H9 (cell line): ENCODE measurements at regions not wholly inside any gene's neighbourhood (a gene's known extent, or its start where the extent isn't known, plus 50 kb on each side); places are given as distances from the start of the nearest gene placed in this dataset.

Experiments
- DNase-seq: peaks from one replicate; pipeline ENCODE4 v3.0.0-alpha.2; 2017
- H2AFZ ChIP-seq: one replicate; pipeline ENCODE4 v1.6.1; 2013; ENCODE audit warnings: mild to moderate bottlenecking, low read length, control low read depth, moderate library complexity
- H2AK5ac ChIP-seq: 2 replicates; pipeline ENCODE4 v1.6.1; 2013; ENCODE audit warnings: low read length, control low read depth, mixed read lengths; ENCODE audit not compliant: insufficient read length
- H2BK120ac ChIP-seq: one replicate; pipeline ENCODE4 v1.6.1; 2013; ENCODE audit warnings: low read depth, mild to moderate bottlenecking, low read length, control low read depth, inconsistent platforms; ENCODE audit not compliant: poor library complexity, severe bottlenecking
- H2BK12ac ChIP-seq: 2 replicates; pipeline ENCODE4 v1.6.1; 2013; ENCODE audit warnings: low read length, control low read depth, mixed read lengths, low read depth; ENCODE audit not compliant: insufficient read length
- H2BK15ac ChIP-seq: 2 replicates; pipeline ENCODE4 v1.6.1; 2013; ENCODE audit warnings: low read depth, low read length, control low read depth
- H2BK20ac ChIP-seq: one replicate; pipeline ENCODE4 v1.6.1; 2013; ENCODE audit warnings: low read depth, mild to moderate bottlenecking, low read length, control low read depth, inconsistent platforms; ENCODE audit not compliant: poor library complexity, severe bottlenecking
- H2BK5ac ChIP-seq: 2 replicates; pipeline ENCODE4 v1.6.1; 2013; ENCODE audit warnings: low read length, control low read depth, mixed read lengths; ENCODE audit not compliant: insufficient read length
- H3K14ac ChIP-seq: 2 replicates; pipeline ENCODE4 v1.6.1; 2013; ENCODE audit warnings: low read length, control low read depth; ENCODE audit not compliant: insufficient read depth
- H3K18ac ChIP-seq: 2 replicates; pipeline ENCODE4 v1.6.1; 2013; ENCODE audit warnings: low read depth, mild to moderate bottlenecking, mixed read lengths, low read length, control low read depth; ENCODE audit not compliant: insufficient read length
- H3K23ac ChIP-seq: 2 replicates; pipeline ENCODE4 v1.6.1; 2013; ENCODE audit warnings: low read length, control low read depth, mixed read lengths, low read depth; ENCODE audit not compliant: insufficient read length
- H3K23me2 ChIP-seq: 2 replicates; pipeline ENCODE4 v1.6.1; 2013; ENCODE audit warnings: low read depth, mild to moderate bottlenecking, mixed read lengths, low read length, control low read depth; ENCODE audit not compliant: insufficient read length, poor library complexity, severe bottlenecking
- H3K27ac ChIP-seq: 2 replicates; pipeline ENCODE4 v1.5.1; 2013; ENCODE audit warnings: low read length, control low read depth, mixed read lengths, low read depth; ENCODE audit not compliant: insufficient read length
- H3K27me3 ChIP-seq: 2 replicates; pipeline ENCODE4 v1.6.1; 2013; ENCODE audit warnings: low read length, control low read depth, inconsistent platforms; ENCODE audit not compliant: insufficient read depth
- H3K4ac ChIP-seq: 2 replicates; pipeline ENCODE4 v1.6.1; 2013; ENCODE audit warnings: low read depth, mild to moderate bottlenecking, control low read depth, inconsistent platforms, low read length, moderate library complexity
- H3K4me1 ChIP-seq: 2 replicates; pipeline ENCODE4 v1.6.1; 2013; ENCODE audit warnings: low read length, control low read depth, inconsistent platforms; ENCODE audit not compliant: insufficient read depth
- H3K4me2 ChIP-seq: 2 replicates; pipeline ENCODE4 v1.6.1; 2013; ENCODE audit warnings: low read length, control low read depth, mixed read lengths; ENCODE audit not compliant: insufficient read length, insufficient read depth
- H3K56ac ChIP-seq: 2 replicates; pipeline ENCODE4 v1.6.1; 2013; ENCODE audit warnings: low read depth, mild to moderate bottlenecking, mixed read lengths, low read length, control low read depth; ENCODE audit not compliant: insufficient read length
- H3K79me1 ChIP-seq: 2 replicates; pipeline ENCODE4 v1.6.1; 2013; ENCODE audit warnings: low read depth, mild to moderate bottlenecking, moderate library complexity, low read length, control low read depth, inconsistent platforms; ENCODE audit not compliant: insufficient read depth, poor library complexity, severe bottlenecking
- H3K79me2 ChIP-seq: 2 replicates; pipeline ENCODE4 v1.6.1; 2013; ENCODE audit warnings: low read length, control low read depth, inconsistent platforms; ENCODE audit not compliant: insufficient read depth
- H3K9ac ChIP-seq: 2 replicates; pipeline ENCODE4 v1.6.1; 2013; ENCODE audit warnings: low read length, control low read depth, mixed read lengths; ENCODE audit not compliant: insufficient read length; ENCODE audit errors: extremely low read depth
- H3K9me3 ChIP-seq: one replicate; pipeline ENCODE4 v1.6.1; 2013; ENCODE audit warnings: low read depth, low read length, inconsistent platforms; ENCODE audit not compliant: control insufficient read depth
- H3T11ph ChIP-seq: one replicate; pipeline ENCODE4 v1.6.1; 2013; ENCODE audit warnings: mild to moderate bottlenecking, low read length, control low read depth, inconsistent platforms
- H4K20me1 ChIP-seq: one replicate; pipeline ENCODE4 v1.6.1; 2013; ENCODE audit not compliant: control insufficient read depth, insufficient read length, insufficient read depth
- H4K5ac ChIP-seq: 2 replicates; pipeline ENCODE4 v1.6.1; 2013; ENCODE audit warnings: low read depth, mild to moderate bottlenecking, mixed read lengths, low read length, control low read depth; ENCODE audit not compliant: insufficient read length
- H4K8ac ChIP-seq: replicated peaks from 2 replicates; pipeline ENCODE4 v1.6.1; 2013; ENCODE audit warnings: low read length, control low read depth, mixed read lengths, low read depth; ENCODE audit not compliant: insufficient read length
- H4K91ac ChIP-seq: 2 replicates; pipeline ENCODE4 v1.6.1; 2013; ENCODE audit warnings: low read depth, mild to moderate bottlenecking, moderate library complexity, mixed read lengths, low read length, control low read depth; ENCODE audit not compliant: insufficient read length
- H3K27ac Mint-ChIP-seq, 3 experiments: 2 replicates in 2 of 3; 3 replicates in 1 of 3; pipeline ENCODE4 v1.8.0; 2020 to 2021; ENCODE audit warnings: mixed read lengths in 3 of 3, mild to moderate bottlenecking in 1 of 3, moderate library complexity in 1 of 3
- H3K27me3 Mint-ChIP-seq: 2 replicates; pipeline ENCODE4 v1.8.0; 2021; ENCODE audit warnings: low read depth, mild to moderate bottlenecking, moderate library complexity, mixed read lengths
- H3K36me3 Mint-ChIP-seq, 3 experiments: 2 replicates in 2 of 3; 3 replicates in 1 of 3; pipeline ENCODE4 v1.8.0; 2020 to 2021; ENCODE audit warnings: low read depth in 3 of 3, mixed read lengths in 3 of 3; ENCODE audit not compliant: insufficient read depth in 1 of 3
- H3K4me1 Mint-ChIP-seq, 2 experiments: 2 replicates each; pipeline ENCODE4 v1.8.0; 2020; ENCODE audit warnings: mixed read lengths in 2 of 2
- H3K4me3 Mint-ChIP-seq, 2 experiments: 2 replicates in 1 of 2; 3 replicates in 1 of 2; pipeline ENCODE4 v1.8.0; 2020 to 2021; ENCODE audit warnings: mild to moderate bottlenecking in 2 of 2, mixed read lengths in 2 of 2, moderate library complexity in 1 of 2
- H3K9me3 Mint-ChIP-seq, 2 experiments: 2 replicates in 1 of 2; 3 replicates in 1 of 2; pipeline ENCODE4 v1.8.0; 2020; ENCODE audit warnings: mild to moderate bottlenecking in 2 of 2, mixed read lengths in 2 of 2, moderate library complexity in 1 of 2
- WGBS: extraction: QIAGEN DNeasy Blood & Tissue Kit; methylation state at CpG from one replicate; pipeline ENCODE4 v1.1.7; 2013; ENCODE audit warnings: missing lambda C conversion rate, low lambda C conversion rate, mixed read lengths; ENCODE audit not compliant: insufficient read length; ENCODE audit errors: extremely low coverage; 5-methylcytosine and 5-hydroxymethylcytosine counted together
- TF ChIP-seq, protein P1 (sequence below): fragments of 200-600 bp; sonication (generic); conservative IDR thresholded peaks from 3 replicates; pipeline ENCODE4 v1.8.0; 2021; ENCODE audit warnings: antibody characterized with exemption, mild to moderate bottlenecking

DNA sequence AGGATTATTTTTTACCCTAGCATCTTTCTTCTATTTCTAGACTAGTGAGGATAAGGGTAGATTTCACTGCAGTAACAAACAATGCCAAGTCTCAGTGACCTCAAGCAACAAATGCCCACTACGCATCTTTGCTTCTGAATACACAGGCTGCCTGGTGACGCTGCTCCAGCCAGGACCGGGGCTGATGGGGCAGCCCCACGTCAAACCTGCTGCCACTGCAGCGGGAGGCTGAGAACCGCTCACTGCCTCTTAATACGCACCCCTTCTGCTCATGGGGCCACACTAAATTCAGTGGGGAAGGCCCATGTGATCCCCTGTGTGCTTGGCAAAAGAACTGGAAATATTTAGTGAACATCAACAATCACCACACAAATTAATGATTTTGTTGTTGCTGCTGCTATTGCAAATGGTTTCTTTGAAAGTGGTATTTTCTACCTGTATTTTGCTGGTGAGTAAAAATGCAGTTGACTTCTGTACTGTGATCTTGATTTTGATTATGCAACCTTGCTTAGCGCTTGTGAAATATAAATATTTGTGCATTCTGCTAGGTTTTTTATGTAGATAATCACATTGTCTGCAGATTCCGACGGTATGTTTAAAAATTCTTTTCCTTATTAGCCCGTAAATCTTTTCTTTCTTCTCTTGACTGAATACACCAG is 139.5 kb upstream of the SPACA7 start:
- H3K4me1 ChIP-seq = no peaks in the 10 kb centered on the region
- H2BK15ac ChIP-seq = no peak overlapping the region
- no peak overlapping the region for H3K56ac ChIP-seq
- peaks cover 15 to 24% of the 10 kb centered on the region in 2 experiments for H3K9me3 Mint-ChIP-seq
- peaks cover 55% of the 10 kb centered on the region for H3K27me3 Mint-ChIP-seq
- H3K18ac ChIP-seq = no peak overlapping the region
- no peak overlapping the region for H3K4me2 ChIP-seq
- H3K9me3 ChIP-seq = no peaks in the 10 kb centered on the region
- TF ChIP-seq, protein P1, sequence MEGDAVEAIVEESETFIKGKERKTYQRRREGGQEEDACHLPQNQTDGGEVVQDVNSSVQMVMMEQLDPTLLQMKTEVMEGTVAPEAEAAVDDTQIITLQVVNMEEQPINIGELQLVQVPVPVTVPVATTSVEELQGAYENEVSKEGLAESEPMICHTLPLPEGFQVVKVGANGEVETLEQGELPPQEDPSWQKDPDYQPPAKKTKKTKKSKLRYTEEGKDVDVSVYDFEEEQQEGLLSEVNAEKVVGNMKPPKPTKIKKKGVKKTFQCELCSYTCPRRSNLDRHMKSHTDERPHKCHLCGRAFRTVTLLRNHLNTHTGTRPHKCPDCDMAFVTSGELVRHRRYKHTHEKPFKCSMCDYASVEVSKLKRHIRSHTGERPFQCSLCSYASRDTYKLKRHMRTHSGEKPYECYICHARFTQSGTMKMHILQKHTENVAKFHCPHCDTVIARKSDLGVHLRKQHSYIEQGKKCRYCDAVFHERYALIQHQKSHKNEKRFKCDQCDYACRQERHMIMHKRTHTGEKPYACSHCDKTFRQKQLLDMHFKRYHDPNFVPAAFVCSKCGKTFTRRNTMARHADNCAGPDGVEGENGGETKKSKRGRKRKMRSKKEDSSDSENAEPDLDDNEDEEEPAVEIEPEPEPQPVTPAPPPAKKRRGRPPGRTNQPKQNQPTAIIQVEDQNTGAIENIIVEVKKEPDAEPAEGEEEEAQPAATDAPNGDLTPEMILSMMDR = no peak
- no CpG with 5 or more reads among the region's 11 CpGs for WGBS
- peaks cover 5 to 9% of the 10 kb centered on the region in 2 experiments; a peak in 3 of 4 replicates for H3K4me1 Mint-ChIP-seq
- H3K4ac ChIP-seq = no peak overlapping the region
- H3K4me3 Mint-ChIP-seq = no peak overlapping the region
- H2AFZ ChIP-seq = no peak overlapping the region
- H4K20me1 ChIP-seq = no peaks in the 10 kb centered on the region
- H3K27me3 ChIP-seq = no peaks in the 10 kb centered on the region
- no peak for DNase-seq
- no peak overlapping the region for H3K14ac ChIP-seq
- peaks cover 3 to 9% (median 3%) of the 10 kb centered on the region in 3 experiments; a peak in 6 of 7 replicates for H3K36me3 Mint-ChIP-seq
- no peak overlapping the region for H2AK5ac ChIP-seq
- no peak overlapping the region for H2BK20ac ChIP-seq
- no peak overlapping the region for H3K23ac ChIP-seq
- no peak overlapping the region for H4K91ac ChIP-seq
- H4K5ac ChIP-seq = no peak overlapping the region
- no peak overlapping the region for H3K9ac ChIP-seq
- no peak overlapping the region for H3K27ac Mint-ChIP-seq
- no peak overlapping the region for H4K8ac ChIP-seq
- no peak overlapping the region for H2BK120ac ChIP-seq
- H3K79me1 ChIP-seq = no peaks in the 10 kb centered on the region
- H3K23me2 ChIP-seq = no peaks in the 10 kb centered on the region
- no peak overlapping the region for H3K27ac ChIP-seq
- H2BK12ac ChIP-seq = no peak overlapping the region
- no peak overlapping the region for H2BK5ac ChIP-seq
- no peak overlapping the region for H3T11ph ChIP-seq
- no peaks in the 10 kb centered on the region for H3K79me2 ChIP-seq
